Chondrocyte (in vitro differentiated cells): ENCODE measurements at regions not wholly inside any gene's neighbourhood (a gene's known extent, or its start where the extent isn't known, plus 50 kb on each side); places are given as distances from the start of the nearest gene placed in this dataset.

ENCODE experiments used
- DNase-seq: peaks from one replicate; pipeline ENCODE4 v3.0.0; 2021; ENCODE audit warnings: mixed read lengths, low spot score
- H3K27ac Mint-ChIP-seq: one replicate; pipeline ENCODE4 v1.8.0; 2021; ENCODE audit warnings: mild to moderate bottlenecking, moderate library complexity, mixed read lengths; ENCODE audit not compliant: unreplicated experiment
- H3K27me3 Mint-ChIP-seq: 2 replicates; pipeline ENCODE4 v1.8.0; 2021; ENCODE audit warnings: low read depth, mixed read lengths
- H3K36me3 Mint-ChIP-seq: 2 replicates; pipeline ENCODE4 v1.8.0; 2021; ENCODE audit warnings: low read depth, mixed read lengths
- H3K4me1 Mint-ChIP-seq: 2 replicates; pipeline ENCODE4 v1.8.0; 2021; ENCODE audit warnings: low read depth, mild to moderate bottlenecking, mixed read lengths
- H3K4me3 Mint-ChIP-seq: one replicate; pipeline ENCODE4 v1.8.0; 2021; ENCODE audit warnings: mild to moderate bottlenecking, moderate library complexity, mixed read lengths; ENCODE audit not compliant: unreplicated experiment
- H3K9me3 Mint-ChIP-seq: 2 replicates; pipeline ENCODE4 v1.8.0; 2021; ENCODE audit warnings: low read depth, mixed read lengths
- TF ChIP-seq, protein P1 (sequence below): fragments of 200-600 bp; sonication (generic); IDR thresholded peaks from 2 replicates; pipeline ENCODE4 v1.5.0; 2021; ENCODE audit warnings: antibody characterized with exemption, mild to moderate bottlenecking, moderate library complexity

DNA sequence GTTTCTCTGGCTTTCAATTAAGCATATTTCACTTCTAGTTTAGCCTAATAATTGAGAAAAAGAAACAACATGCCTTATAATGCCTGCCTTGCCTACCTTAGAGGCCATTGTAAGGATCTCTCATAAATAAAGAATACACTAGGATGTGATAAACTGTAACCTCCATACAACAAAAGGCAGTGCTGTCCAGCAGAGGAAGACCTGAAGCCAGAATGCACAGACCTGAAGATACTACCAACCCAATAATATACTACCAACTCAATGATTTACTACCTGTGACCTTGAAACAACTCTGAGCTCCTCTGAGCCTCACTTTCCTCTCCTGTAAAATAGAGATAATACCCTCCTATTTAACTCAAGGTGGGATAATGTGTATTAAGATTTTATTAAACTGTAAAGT is 361.3 kb downstream of the TTLL7 start:
- H3K27me3 Mint-ChIP-seq: peaks cover 2% of the 10 kb centered on the region
- no peaks in the 10 kb centered on the region for H3K36me3 Mint-ChIP-seq
- H3K27ac Mint-ChIP-seq: no peak overlapping the region
- H3K4me3 Mint-ChIP-seq: no peak overlapping the region
- peaks cover 3% of the 10 kb centered on the region for H3K9me3 Mint-ChIP-seq
- TF ChIP-seq, protein P1, sequence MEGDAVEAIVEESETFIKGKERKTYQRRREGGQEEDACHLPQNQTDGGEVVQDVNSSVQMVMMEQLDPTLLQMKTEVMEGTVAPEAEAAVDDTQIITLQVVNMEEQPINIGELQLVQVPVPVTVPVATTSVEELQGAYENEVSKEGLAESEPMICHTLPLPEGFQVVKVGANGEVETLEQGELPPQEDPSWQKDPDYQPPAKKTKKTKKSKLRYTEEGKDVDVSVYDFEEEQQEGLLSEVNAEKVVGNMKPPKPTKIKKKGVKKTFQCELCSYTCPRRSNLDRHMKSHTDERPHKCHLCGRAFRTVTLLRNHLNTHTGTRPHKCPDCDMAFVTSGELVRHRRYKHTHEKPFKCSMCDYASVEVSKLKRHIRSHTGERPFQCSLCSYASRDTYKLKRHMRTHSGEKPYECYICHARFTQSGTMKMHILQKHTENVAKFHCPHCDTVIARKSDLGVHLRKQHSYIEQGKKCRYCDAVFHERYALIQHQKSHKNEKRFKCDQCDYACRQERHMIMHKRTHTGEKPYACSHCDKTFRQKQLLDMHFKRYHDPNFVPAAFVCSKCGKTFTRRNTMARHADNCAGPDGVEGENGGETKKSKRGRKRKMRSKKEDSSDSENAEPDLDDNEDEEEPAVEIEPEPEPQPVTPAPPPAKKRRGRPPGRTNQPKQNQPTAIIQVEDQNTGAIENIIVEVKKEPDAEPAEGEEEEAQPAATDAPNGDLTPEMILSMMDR: no peak
- no peak for DNase-seq
- peaks cover 7% of the 10 kb centered on the region for H3K4me1 Mint-ChIP-seq

DNA sequence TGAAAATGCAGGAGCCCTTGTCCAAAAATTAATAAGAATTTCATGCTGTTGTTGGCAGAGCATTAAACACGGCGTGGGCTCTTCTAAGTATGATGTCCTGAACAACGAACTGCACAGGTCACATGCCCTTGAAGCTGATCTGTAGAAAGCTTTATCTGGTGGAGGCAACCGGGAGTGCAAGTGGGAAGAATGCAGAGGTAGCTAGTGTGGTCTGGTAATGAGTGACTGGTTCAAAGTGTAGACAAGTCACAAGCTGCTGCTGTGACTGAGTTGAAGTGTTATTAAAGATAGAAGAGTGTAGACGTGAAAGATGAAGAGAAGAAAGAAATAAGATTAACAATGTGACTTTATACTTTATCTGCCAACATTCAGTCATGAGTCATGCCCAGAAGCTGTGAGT is 361.9 kb downstream of the TTLL7 start:
- TF ChIP-seq, protein P1: no peak
- no peak for DNase-seq
- Mint-ChIP-seq H3K9me3 (peaks cover 3% of the 10 kb centered on the region), H3K27ac (no peak overlapping the region), H3K4me1 (peaks cover 7% of the 10 kb centered on the region), H3K4me3 (no peak overlapping the region), H3K36me3 (no peaks in the 10 kb centered on the region), H3K27me3 (peaks cover 6% of the 10 kb centered on the region)

GRCh38 chr1:83632906-83633305 is 366.0 kb downstream of the TTLL7 start:
- TF ChIP-seq, protein P1: no peak
- no peak overlapping the region for H3K27ac Mint-ChIP-seq
- no peak for DNase-seq
- H3K4me1 Mint-ChIP-seq: no peaks in the 10 kb centered on the region
- peaks cover 5% of the 10 kb centered on the region for H3K9me3 Mint-ChIP-seq
- no peaks in the 10 kb centered on the region for H3K36me3 Mint-ChIP-seq
- H3K4me3 Mint-ChIP-seq: no peak overlapping the region
- peaks cover 10% of the 10 kb centered on the region for H3K27me3 Mint-ChIP-seq

- H3K4me3 Mint-ChIP-seq: no peak overlapping the region
- H3K36me3 Mint-ChIP-seq: no peaks in the 10 kb centered on the region
- H3K27me3 Mint-ChIP-seq: peaks cover 10% of the 10 kb centered on the region
- no peak overlapping the region for H3K27ac Mint-ChIP-seq
- H3K9me3 Mint-ChIP-seq: peaks cover 5% of the 10 kb centered on the region
- no peaks in the 10 kb centered on the region for H3K4me1 Mint-ChIP-seq
- no peak for DNase-seq
- TF ChIP-seq, protein P1: no peak
Observed at GRCh38 chr1:83631851-83632250, 367.1 kb downstream of the TTLL7 start.

GRCh38 chr1:83627045-83627444 is 371.9 kb downstream of the TTLL7 start:
- Mint-ChIP-seq H3K9me3 (peaks cover 5% of the 10 kb centered on the region), H3K27me3 (peaks cover 4% of the 10 kb centered on the region), H3K4me1 (no peaks in the 10 kb centered on the region), H3K36me3 (no peaks in the 10 kb centered on the region), H3K4me3 (no peak overlapping the region), H3K27ac (no peak overlapping the region)
- DNase-seq: no peak
- TF ChIP-seq, protein P1: no peak
